Peyer's patch (tissue), 4 donors: ENCODE measurements at regions not wholly inside any gene's neighbourhood (a gene's known extent, or its start where the extent isn't known, plus 50 kb on each side); places are given as distances from the start of the nearest gene placed in this dataset.

ENCODE experiments used
- DNase-seq, 3 donors: peaks; one replicate each; pipeline ENCODE4 v3.0.0-alpha.2; 2017 to 2019
- H3K27ac ChIP-seq, 4 donors: fragments of 200-600 bp; sonication (generic); one replicate each; pipeline ENCODE4 v1.5.1; 2016 to 2019
- H3K27me3 ChIP-seq, 2 donors: fragments of 200-600 bp; sonication (generic); one replicate each; pipeline ENCODE4 v1.5.1; 2019
- H3K36me3 ChIP-seq, 3 donors: fragments of 200-600 bp; sonication (generic); one replicate each; pipeline ENCODE4 v1.5.1; 2016 to 2019
- H3K4me1 ChIP-seq, 4 donors: fragments of 200-600 bp; sonication (generic); one replicate each; pipeline ENCODE4 v1.5.1; 2016 to 2019
- H3K4me3 ChIP-seq, 4 donors: fragments of 200-600 bp; sonication (generic); 1 replicate in 3 of 4; 2 replicates in 1 of 4; pipeline ENCODE4 v1.5.1; 2016 to 2019; ENCODE audit warnings: mild to moderate bottlenecking in 1 of 4
- H3K9me3 ChIP-seq, 4 donors: fragments of 200-600 bp; sonication (generic); one replicate each; pipeline ENCODE4 v1.5.1; 2016 to 2019; ENCODE audit warnings: mild to moderate bottlenecking in 1 of 4
- CTCF ChIP-seq, 6 experiments: fragments of 450-650 bp in 4 of 6; fragments of 200-600 bp in 2 of 6; sonication (generic) in 1 of 6; IDR thresholded peaks; one replicate each; pipeline ENCODE4 v1.5.1; 2017 to 2019; ENCODE audit warnings: antibody characterized with exemption in 6 of 6, mild to moderate bottlenecking in 3 of 6, moderate library complexity in 1 of 6
- POLR2A ChIP-seq, 2 donors: fragments of 450-650 bp; IDR thresholded peaks; one replicate each; pipeline ENCODE4 v1.5.1; 2017; ENCODE audit warnings: antibody characterized with exemption in 2 of 2, mild to moderate bottlenecking in 2 of 2, moderate library complexity in 2 of 2

- no peaks in the 10 kb centered on the region for H3K9me3 ChIP-seq
These were observed 81.2 kb downstream of the OR5AK2 start for GRCh38 chr11:57069942-57070341.

GRCh38 chr11:57071829-57072228 lies 83.1 kb downstream of the OR5AK2 start:
- no peaks in the 10 kb centered on the region for H3K9me3 ChIP-seq
- no peak for DNase-seq
- H3K27ac ChIP-seq: peak overlapping the region in 1 of 4 donors; percentile 53
- H3K27me3 ChIP-seq: no peaks in the 10 kb centered on the region
- H3K4me1 ChIP-seq: no peaks in the 10 kb centered on the region
- no peaks in the 10 kb centered on the region for H3K36me3 ChIP-seq
- no peak overlapping the region for H3K4me3 ChIP-seq
- no peak for TF ChIP-seq POLR2A (IDR thresholded peaks at IDR 0.05)
- TF ChIP-seq CTCF (IDR thresholded peaks at IDR 0.05): no peak

More at GRCh38 chr11:57069942-57070341, 81.2 kb downstream of the OR5AK2 start:
- TF ChIP-seq POLR2A (IDR thresholded peaks at IDR 0.05): no peak
- TF ChIP-seq CTCF (IDR thresholded peaks at IDR 0.05): no peak
- Histone ChIP-seq H3K4me3 (no peak overlapping the region), H3K4me1 (no peaks in the 10 kb centered on the region), H3K27ac (no peak overlapping the region), H3K36me3 (no peaks in the 10 kb centered on the region), H3K27me3 (no peaks in the 10 kb centered on the region)
- no peak for DNase-seq

- peak overlapping the region in 1 of 4 donors; percentile 53 for H3K27ac ChIP-seq
- H3K27me3 ChIP-seq: no peaks in the 10 kb centered on the region
- no peak for TF ChIP-seq POLR2A (IDR thresholded peaks at IDR 0.05)
- TF ChIP-seq CTCF (IDR thresholded peaks at IDR 0.05): no peak
- no peaks in the 10 kb centered on the region for H3K9me3 ChIP-seq
- no peaks in the 10 kb centered on the region for H3K36me3 ChIP-seq
- no peak overlapping the region for H3K4me3 ChIP-seq
- DNase-seq: no peak
- H3K4me1 ChIP-seq: no peaks in the 10 kb centered on the region
These were observed 83.9 kb downstream of the OR5AK2 start for GRCh38 chr11:57072640-57073039.

- H3K36me3 ChIP-seq: no peaks in the 10 kb centered on the region
- DNase-seq: no peak
- H3K9me3 ChIP-seq: no peaks in the 10 kb centered on the region
These were observed 84.4 kb downstream of the OR5AK2 start for GRCh38 chr11:57073128-57073527.

GRCh38 chr11:57081356-57081755 lies 92.6 kb downstream of the OR5AK2 start:
- no peak for TF ChIP-seq POLR2A (IDR thresholded peaks at IDR 0.05)
- no peak for TF ChIP-seq CTCF (IDR thresholded peaks at IDR 0.05)

More at GRCh38 chr11:57073128-57073527, 84.4 kb downstream of the OR5AK2 start:
- H3K27ac ChIP-seq: peak overlapping the region in 1 of 4 donors; percentile 29
- no peak for TF ChIP-seq CTCF (IDR thresholded peaks at IDR 0.05)
- TF ChIP-seq POLR2A (IDR thresholded peaks at IDR 0.05): no peak
- H3K4me1 ChIP-seq: no peaks in the 10 kb centered on the region
- no peak overlapping the region for H3K4me3 ChIP-seq
- H3K27me3 ChIP-seq: no peaks in the 10 kb centered on the region

GRCh38 chr11:57082125-57082524 lies 93.4 kb downstream of the OR5AK2 start:
- DNase-seq: no peak
- H3K27me3 ChIP-seq: no peaks in the 10 kb centered on the region
- TF ChIP-seq CTCF (IDR thresholded peaks at IDR 0.05) (no peak), POLR2A (IDR thresholded peaks at IDR 0.05) (no peak)

More at GRCh38 chr11:57081356-57081755, 92.6 kb downstream of the OR5AK2 start:
- Histone ChIP-seq H3K4me1 (no peaks in the 10 kb centered on the region), H3K4me3 (no peak overlapping the region), H3K27ac (no peak overlapping the region), H3K36me3 (no peaks in the 10 kb centered on the region), H3K9me3 (no peaks in the 10 kb centered on the region), H3K27me3 (no peaks in the 10 kb centered on the region)
- no peak for DNase-seq

More at GRCh38 chr11:57082125-57082524, 93.4 kb downstream of the OR5AK2 start:
- H3K4me1 ChIP-seq: no peaks in the 10 kb centered on the region
- no peak overlapping the region for H3K27ac ChIP-seq
- no peaks in the 10 kb centered on the region for H3K9me3 ChIP-seq
- no peaks in the 10 kb centered on the region for H3K36me3 ChIP-seq
- no peak overlapping the region for H3K4me3 ChIP-seq
